Tibial nerve (tissue), 4 donors: ENCODE measurements at regions not wholly inside any gene's neighbourhood (a gene's known extent, or its start where the extent isn't known, plus 50 kb on each side); places are given as distances from the start of the nearest gene placed in this dataset.

Source experiments
- DNase-seq, 2 donors: peaks; one replicate each; pipeline ENCODE4 v3.0.0-alpha.2; 2019; ENCODE audit warnings: low spot score in 2 of 2
- H3K27ac ChIP-seq, 4 donors: fragments of 200-600 bp; sonication (generic) in 3 of 4; one replicate each; pipeline ENCODE4 v1.5.1; 2017 to 2019; ENCODE audit warnings: mild to moderate bottlenecking in 1 of 4
- H3K27me3 ChIP-seq, 2 donors: fragments of 200-600 bp; sonication (generic) in 1 of 2; one replicate each; pipeline versions ENCODE4 v1.5.1 to v1.6.0; 2017 to 2019
- H3K36me3 ChIP-seq, 3 donors: fragments of 200-600 bp; sonication (generic); one replicate each; pipeline ENCODE4 v1.5.1; 2018 to 2019
- H3K4me1 ChIP-seq, 4 donors: fragments of 200-600 bp; sonication (generic) in 3 of 4; one replicate each; pipeline ENCODE4 v1.5.1; 2017 to 2019
- H3K4me3 ChIP-seq, 4 donors: fragments of 200-600 bp; sonication (generic) in 3 of 4; one replicate each; pipeline ENCODE4 v1.5.1; 2017 to 2019; ENCODE audit warnings: mild to moderate bottlenecking in 1 of 4, moderate library complexity in 1 of 4
- H3K9me3 ChIP-seq, 4 donors: fragments of 200-600 bp; sonication (generic) in 3 of 4; one replicate each; pipeline ENCODE4 v1.5.1; 2017 to 2019
- CTCF ChIP-seq, 5 experiments: fragments of 200-600 bp in 3 of 5; fragments of 450-650 bp in 2 of 5; sonication (generic) in 3 of 5; IDR thresholded peaks; one replicate each; pipeline ENCODE4 v1.5.1; 2016 to 2019; ENCODE audit warnings: antibody characterized with exemption in 5 of 5, mild to moderate bottlenecking in 3 of 5, moderate library complexity in 2 of 5
- EP300 ChIP-seq, 2 donors: sonication (generic); formaldehyde crosslinking; IDR thresholded peaks; one replicate each; pipeline ENCODE4 v1.6.1; 2017; ENCODE audit warnings: antibody characterized with exemption in 2 of 2, mild to moderate bottlenecking in 1 of 2
- POLR2A ChIP-seq, 2 donors: fragments of 450-650 bp; IDR thresholded peaks; one replicate each; pipeline ENCODE4 v1.6.1; 2017; ENCODE audit warnings: antibody characterized with exemption in 2 of 2, mild to moderate bottlenecking in 2 of 2, moderate library complexity in 2 of 2
- WGBS, 2 donors: methylation state at CpG; one replicate each; pipeline ENCODE4 v1.1.5; 2018; 5-methylcytosine and 5-hydroxymethylcytosine counted together

DNA sequence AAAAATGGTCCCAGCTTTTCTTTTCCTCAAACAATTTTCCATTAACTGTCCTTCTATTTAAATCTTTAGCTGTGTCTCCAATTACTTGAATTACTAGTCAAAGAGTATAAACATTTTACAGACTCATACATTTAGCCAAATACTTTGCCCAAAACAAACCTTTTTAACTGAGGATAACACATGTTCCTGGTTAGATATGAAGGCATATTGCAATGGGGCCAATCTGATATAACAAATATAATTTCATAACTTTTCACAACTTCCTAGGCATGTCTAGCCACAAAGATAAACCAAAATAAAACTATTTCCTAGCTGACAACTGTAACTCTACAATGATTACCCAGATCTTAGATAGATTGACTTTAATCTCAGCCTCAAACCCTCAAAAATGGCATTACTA lies 247.5 kb upstream of the ZNF521 start:
- Histone ChIP-seq H3K27me3 (no peaks in the 10 kb centered on the region), H3K9me3 (no peaks in the 10 kb centered on the region), H3K27ac (no peak overlapping the region), H3K4me1 (peaks cover 0 to 2% (median 0%) of the 10 kb centered on the region in 4 donors), H3K36me3 (no peaks in the 10 kb centered on the region), H3K4me3 (no peak overlapping the region)
- TF ChIP-seq POLR2A (IDR thresholded peaks at IDR 0.05) (no peak), CTCF (IDR thresholded peaks at IDR 0.05) (no peak), EP300 (IDR thresholded peaks at IDR 0.05) (no peak)
- DNase-seq: no peak

DNA sequence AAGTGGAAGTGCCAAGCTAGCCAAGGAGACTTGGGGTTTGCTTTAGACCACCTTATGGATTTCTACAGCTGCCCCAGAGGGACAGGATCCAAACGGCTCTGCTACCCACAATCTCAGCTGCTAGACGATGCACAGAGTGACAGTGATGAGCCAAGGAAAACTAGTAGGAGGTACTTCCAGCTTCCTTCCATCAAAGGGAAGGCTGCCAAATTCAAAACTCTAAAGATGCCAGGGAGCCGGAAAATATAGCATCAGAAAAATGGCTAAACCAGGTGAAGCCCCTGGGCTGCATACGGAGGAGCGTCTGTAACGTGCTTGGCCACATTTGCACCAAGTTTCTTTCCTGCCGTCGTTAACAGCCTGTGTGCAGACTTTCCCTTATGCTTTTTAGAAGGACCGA lies 245.5 kb upstream of the ZNF521 start:
- Histone ChIP-seq H3K27me3 (no peaks in the 10 kb centered on the region), H3K27ac (no peak overlapping the region), H3K4me3 (no peak overlapping the region), H3K4me1 (no peaks in the 10 kb centered on the region), H3K36me3 (no peaks in the 10 kb centered on the region), H3K9me3 (no peaks in the 10 kb centered on the region)
- no peak for DNase-seq
- TF ChIP-seq POLR2A (IDR thresholded peaks at IDR 0.05) (no peak), CTCF (IDR thresholded peaks at IDR 0.05) (no peak), EP300 (IDR thresholded peaks at IDR 0.05) (no peak)
- 68 to 73% methylated on average over 9 of the region's 9 CpGs for WGBS, 2 donors

GRCh38 chr18:25595274-25596060 lies 243.5 kb upstream of the ZNF521 start:
- TF ChIP-seq POLR2A (IDR thresholded peaks at IDR 0.05): no peak
- TF ChIP-seq CTCF (IDR thresholded peaks at IDR 0.05): no peak
- no peak for TF ChIP-seq EP300 (IDR thresholded peaks at IDR 0.05)
- Histone ChIP-seq H3K36me3 (no peaks in the 10 kb centered on the region), H3K27ac (no peak overlapping the region), H3K27me3 (no peaks in the 10 kb centered on the region), H3K4me1 (no peaks in the 10 kb centered on the region), H3K4me3 (no peak overlapping the region), H3K9me3 (no peaks in the 10 kb centered on the region)
- WGBS, 2 donors: 80% methylated on average over 7 of the region's 7 CpGs
- no peak for DNase-seq

DNA sequence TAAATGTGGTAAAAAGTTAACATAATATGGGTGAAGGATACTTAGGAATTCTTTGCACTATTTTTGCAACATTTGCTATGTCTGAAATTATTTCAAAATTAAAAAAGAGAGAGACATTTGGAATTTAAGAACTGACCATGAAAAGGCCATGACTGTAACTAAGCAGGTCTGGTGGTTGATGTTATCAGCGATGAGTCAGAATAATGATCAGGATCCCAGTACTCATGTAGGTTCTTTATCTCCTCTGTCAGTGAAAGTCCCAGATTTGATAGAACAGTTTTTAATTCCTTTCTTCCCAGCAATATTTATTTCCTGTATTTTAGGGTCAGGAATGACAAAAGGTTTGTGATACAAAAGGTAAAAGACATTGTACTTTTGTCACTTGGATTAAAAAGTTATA lies 242.4 kb upstream of the ZNF521 start:
- TF ChIP-seq EP300 (IDR thresholded peaks at IDR 0.05): no peak
- TF ChIP-seq POLR2A (IDR thresholded peaks at IDR 0.05): no peak
- TF ChIP-seq CTCF (IDR thresholded peaks at IDR 0.05): no peak
- no peak overlapping the region for H3K4me3 ChIP-seq
- no peaks in the 10 kb centered on the region for H3K9me3 ChIP-seq
- H3K27me3 ChIP-seq: no peaks in the 10 kb centered on the region
- no peak for DNase-seq
- WGBS, 2 donors: 92 to 95% methylated on average over 1 of the region's 1 CpG
- no peaks in the 10 kb centered on the region for H3K4me1 ChIP-seq
- H3K27ac ChIP-seq: no peak overlapping the region
- no peaks in the 10 kb centered on the region for H3K36me3 ChIP-seq

DNA sequence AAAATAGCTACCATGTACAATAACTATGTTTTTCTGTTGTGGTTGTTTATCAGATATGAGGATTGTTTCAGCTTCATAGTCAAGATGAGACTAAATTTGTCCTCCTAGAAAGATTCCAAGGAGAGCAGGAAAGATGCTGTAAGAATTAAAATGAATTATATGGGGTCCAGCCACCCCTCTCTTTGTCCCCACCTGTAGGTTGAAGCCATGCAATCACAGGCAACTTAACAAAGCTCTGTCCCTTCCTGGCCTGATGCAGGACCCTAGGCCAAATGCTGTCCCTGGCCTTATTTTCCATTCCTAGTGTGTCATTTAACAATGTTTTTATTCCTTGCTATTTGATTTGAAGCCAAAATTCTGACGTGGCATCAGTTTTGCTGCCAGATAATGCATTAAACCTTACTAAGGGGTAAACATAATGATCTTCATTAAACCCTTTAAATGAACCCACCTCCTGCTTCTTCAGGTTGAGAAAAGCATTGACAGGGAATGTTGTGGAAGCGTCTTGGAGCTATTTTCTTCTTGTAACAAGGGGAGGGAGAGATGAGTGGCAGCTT lies 240.9 kb upstream of the ZNF521 start:
- Histone ChIP-seq H3K9me3 (peaks cover 0 to 8% (median 0%) of the 10 kb centered on the region in 4 donors), H3K4me3 (no peak overlapping the region), H3K27ac (no peak overlapping the region), H3K36me3 (no peaks in the 10 kb centered on the region), H3K4me1 (no peaks in the 10 kb centered on the region), H3K27me3 (no peaks in the 10 kb centered on the region)
- 69 to 80% methylated on average over 2 of the region's 2 CpGs for WGBS, 2 donors
- no peak for DNase-seq
- TF ChIP-seq CTCF (IDR thresholded peaks at IDR 0.05) (no peak), POLR2A (IDR thresholded peaks at IDR 0.05) (no peak), EP300 (IDR thresholded peaks at IDR 0.05) (no peak)
